ENCODE measurements at regions not wholly inside any gene's neighbourhood (a gene's known extent, or its start where the extent isn't known, plus 50 kb on each side); places are given as distances from the start of the nearest gene placed in this dataset.

GRCh38 chr7:27397503-27397902 lies 154.9 kb downstream of the EVX1 start:
- TF ChIP-seq, protein P1, sequence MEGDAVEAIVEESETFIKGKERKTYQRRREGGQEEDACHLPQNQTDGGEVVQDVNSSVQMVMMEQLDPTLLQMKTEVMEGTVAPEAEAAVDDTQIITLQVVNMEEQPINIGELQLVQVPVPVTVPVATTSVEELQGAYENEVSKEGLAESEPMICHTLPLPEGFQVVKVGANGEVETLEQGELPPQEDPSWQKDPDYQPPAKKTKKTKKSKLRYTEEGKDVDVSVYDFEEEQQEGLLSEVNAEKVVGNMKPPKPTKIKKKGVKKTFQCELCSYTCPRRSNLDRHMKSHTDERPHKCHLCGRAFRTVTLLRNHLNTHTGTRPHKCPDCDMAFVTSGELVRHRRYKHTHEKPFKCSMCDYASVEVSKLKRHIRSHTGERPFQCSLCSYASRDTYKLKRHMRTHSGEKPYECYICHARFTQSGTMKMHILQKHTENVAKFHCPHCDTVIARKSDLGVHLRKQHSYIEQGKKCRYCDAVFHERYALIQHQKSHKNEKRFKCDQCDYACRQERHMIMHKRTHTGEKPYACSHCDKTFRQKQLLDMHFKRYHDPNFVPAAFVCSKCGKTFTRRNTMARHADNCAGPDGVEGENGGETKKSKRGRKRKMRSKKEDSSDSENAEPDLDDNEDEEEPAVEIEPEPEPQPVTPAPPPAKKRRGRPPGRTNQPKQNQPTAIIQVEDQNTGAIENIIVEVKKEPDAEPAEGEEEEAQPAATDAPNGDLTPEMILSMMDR (IDR thresholded peaks at IDR 0.05; ENCODE audit: insufficient read depth, low read length) = no peak
- no peak for TF ChIP-seq POLR2AphosphoS5 (IDR thresholded peaks at IDR 0.05; ENCODE audit: low read depth)
- TF ChIP-seq, protein P2, sequence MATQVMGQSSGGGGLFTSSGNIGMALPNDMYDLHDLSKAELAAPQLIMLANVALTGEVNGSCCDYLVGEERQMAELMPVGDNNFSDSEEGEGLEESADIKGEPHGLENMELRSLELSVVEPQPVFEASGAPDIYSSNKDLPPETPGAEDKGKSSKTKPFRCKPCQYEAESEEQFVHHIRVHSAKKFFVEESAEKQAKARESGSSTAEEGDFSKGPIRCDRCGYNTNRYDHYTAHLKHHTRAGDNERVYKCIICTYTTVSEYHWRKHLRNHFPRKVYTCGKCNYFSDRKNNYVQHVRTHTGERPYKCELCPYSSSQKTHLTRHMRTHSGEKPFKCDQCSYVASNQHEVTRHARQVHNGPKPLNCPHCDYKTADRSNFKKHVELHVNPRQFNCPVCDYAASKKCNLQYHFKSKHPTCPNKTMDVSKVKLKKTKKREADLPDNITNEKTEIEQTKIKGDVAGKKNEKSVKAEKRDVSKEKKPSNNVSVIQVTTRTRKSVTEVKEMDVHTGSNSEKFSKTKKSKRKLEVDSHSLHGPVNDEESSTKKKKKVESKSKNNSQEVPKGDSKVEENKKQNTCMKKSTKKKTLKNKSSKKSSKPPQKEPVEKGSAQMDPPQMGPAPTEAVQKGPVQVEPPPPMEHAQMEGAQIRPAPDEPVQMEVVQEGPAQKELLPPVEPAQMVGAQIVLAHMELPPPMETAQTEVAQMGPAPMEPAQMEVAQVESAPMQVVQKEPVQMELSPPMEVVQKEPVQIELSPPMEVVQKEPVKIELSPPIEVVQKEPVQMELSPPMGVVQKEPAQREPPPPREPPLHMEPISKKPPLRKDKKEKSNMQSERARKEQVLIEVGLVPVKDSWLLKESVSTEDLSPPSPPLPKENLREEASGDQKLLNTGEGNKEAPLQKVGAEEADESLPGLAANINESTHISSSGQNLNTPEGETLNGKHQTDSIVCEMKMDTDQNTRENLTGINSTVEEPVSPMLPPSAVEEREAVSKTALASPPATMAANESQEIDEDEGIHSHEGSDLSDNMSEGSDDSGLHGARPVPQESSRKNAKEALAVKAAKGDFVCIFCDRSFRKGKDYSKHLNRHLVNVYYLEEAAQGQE (IDR thresholded peaks at IDR 0.05; ENCODE audit: insufficient replicate concordance, low read depth) = no peak
- TF ChIP-seq GABPA (IDR thresholded peaks at IDR 0.05; ENCODE audit: low read depth) = no peak
- no peak for TF ChIP-seq SPI1 (IDR thresholded peaks at IDR 0.05; ENCODE audit: borderline replicate concordance, low read depth)
- DNase-seq (ENCODE audit: low read depth in 1 of 2, low spot score in 1 of 2) = no peak
- Histone ChIP-seq H3K4me3 (replicated peaks; ENCODE audit: insufficient read depth, low read length) (no peak overlapping the region), H3K27me3 (ENCODE audit: insufficient read depth, poor library complexity, severe bottlenecking) (peaks cover 4% of the 10 kb centered on the region), H3K27ac (replicated peaks) (no peak overlapping the region)

DNA sequence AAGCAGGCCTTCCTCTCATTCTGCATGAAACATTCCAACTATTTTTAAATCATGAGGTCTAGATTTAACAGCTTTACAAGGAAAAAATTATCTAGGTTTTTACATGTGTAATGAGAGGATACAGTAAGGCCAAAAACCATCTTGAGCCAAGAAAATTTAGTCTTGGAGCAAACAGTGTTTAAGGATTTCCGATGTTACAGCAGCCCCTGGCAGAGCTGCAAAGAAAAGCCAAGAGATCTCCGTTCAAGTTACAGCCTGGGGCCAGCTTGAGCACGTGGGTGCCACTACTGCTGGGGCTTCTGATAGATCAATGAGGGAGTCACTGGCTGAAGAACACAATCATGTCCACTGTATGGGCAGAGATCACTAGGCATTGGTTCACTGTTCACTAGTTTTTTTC lies 156.2 kb downstream of the EVX1 start:
- TF ChIP-seq, protein P2 (IDR thresholded peaks at IDR 0.05; ENCODE audit: insufficient replicate concordance, low read depth) = no peak
- TF ChIP-seq, protein P1 (IDR thresholded peaks at IDR 0.05; ENCODE audit: insufficient read depth, low read length) = no peak
- no peak for TF ChIP-seq POLR2AphosphoS5 (IDR thresholded peaks at IDR 0.05; ENCODE audit: low read depth)
- TF ChIP-seq SPI1 (IDR thresholded peaks at IDR 0.05; ENCODE audit: borderline replicate concordance, low read depth) = no peak
- TF ChIP-seq GABPA (IDR thresholded peaks at IDR 0.05; ENCODE audit: low read depth) = no peak
- H3K27ac ChIP-seq (replicated peaks) = no peak overlapping the region
- H3K4me3 ChIP-seq (replicated peaks; ENCODE audit: insufficient read depth, low read length) = no peak overlapping the region
- DNase-seq (ENCODE audit: low read depth in 1 of 2, low spot score in 1 of 2) = no peak
- peaks cover 4% of the 10 kb centered on the region for H3K27me3 ChIP-seq (ENCODE audit: insufficient read depth, poor library complexity, severe bottlenecking)

GRCh38 chr7:27399791-27400567 lies 157.4 kb downstream of the EVX1 start:
- Histone ChIP-seq H3K27me3 (ENCODE audit: insufficient read depth, poor library complexity, severe bottlenecking) (peaks cover 4% of the 10 kb centered on the region), H3K4me3 (replicated peaks; ENCODE audit: insufficient read depth, low read length) (no peak overlapping the region)

More at GRCh38 chr7:27399791-27400567, 157.4 kb downstream of the EVX1 start:
- TF ChIP-seq, protein P1 (IDR thresholded peaks at IDR 0.05; ENCODE audit: insufficient read depth, low read length) = no peak
- TF ChIP-seq SPI1 (IDR thresholded peaks at IDR 0.05; ENCODE audit: borderline replicate concordance, low read depth) = peak; percentile 90
- peak in 1 of 2 experiments; percentile 2 for DNase-seq (ENCODE audit: low read depth in 1 of 2, low spot score in 1 of 2)
- no peak overlapping the region for H3K27ac ChIP-seq (replicated peaks)

All from HL-60 (cell line).